Thoracic aorta (tissue), 2 donors: ENCODE measurements at regions not wholly inside any gene's neighbourhood (a gene's known extent, or its start where the extent isn't known, plus 50 kb on each side); places are given as distances from the start of the nearest gene placed in this dataset.

Source experiments
- ATAC-seq: fragments of 150-250 bp; one replicate; pipeline ENCODE4 v1.8.0; 2017; ENCODE audit warnings: low read depth; ENCODE audit not compliant: insufficient number of reproducible peaks, low FRiP score
- DNase-seq: peaks from one replicate; pipeline ENCODE4 v3.0.0-alpha.2; 2020; ENCODE audit warnings: low spot score
- H3K27ac ChIP-seq, 2 donors: fragments of 200-600 bp; sonication (generic); 1 replicate in 1 of 2; 2 replicates in 1 of 2; pipeline ENCODE4 v1.5.1; 2016; ENCODE audit warnings: mild to moderate bottlenecking in 2 of 2, moderate library complexity in 2 of 2
- H3K27me3 ChIP-seq: fragments of 200-600 bp; sonication (generic); replicated peaks from 2 replicates; pipeline ENCODE4 v1.6.0; 2016; ENCODE audit warnings: mild to moderate bottlenecking; ENCODE audit not compliant: insufficient read depth
- H3K36me3 ChIP-seq: fragments of 200-600 bp; sonication (generic); one replicate; pipeline ENCODE4 v1.5.1; 2016
- H3K4me1 ChIP-seq, 2 donors: fragments of 200-600 bp; sonication (generic); 1 replicate in 1 of 2; 2 replicates in 1 of 2; pipeline versions ENCODE4 v1.5.1 to v1.6.0; 2016; ENCODE audit warnings: low read depth in 2 of 2, mild to moderate bottlenecking in 1 of 2; ENCODE audit not compliant: control insufficient read depth in 1 of 2
- H3K4me3 ChIP-seq: fragments of 200-600 bp; sonication (generic); 2 replicates; pipeline ENCODE4 v1.5.1; 2016; ENCODE audit warnings: mild to moderate bottlenecking
- H3K9me3 ChIP-seq: fragments of 200-600 bp; sonication (generic); 2 replicates; pipeline ENCODE4 v1.5.1; 2016
- CTCF ChIP-seq: fragments of 200-600 bp; sonication (generic); IDR thresholded peaks from one replicate; pipeline ENCODE4 v1.5.1; 2019; ENCODE audit warnings: antibody characterized with exemption

GRCh38 chr7:45992826-45993225, 71.8 kb upstream of the IGFBP3 start:
- DNase-seq, result no peak
- Histone ChIP-seq H3K27me3 (no peaks in the 10 kb centered on the region), H3K27ac (no peak overlapping the region), H3K9me3 (peaks cover 8% of the 10 kb centered on the region), H3K4me1 (peaks cover 0 to 3% of the 10 kb centered on the region in 2 donors), H3K36me3 (no peaks in the 10 kb centered on the region), H3K4me3 (no peak overlapping the region)
- no peak for ATAC-seq
- TF ChIP-seq CTCF, result no peak

- no peak overlapping the region for H3K27ac ChIP-seq
- no peaks in the 10 kb centered on the region for H3K36me3 ChIP-seq
- H3K4me1 ChIP-seq, result peaks cover 0 to 20% of the 10 kb centered on the region in 2 donors
- no peaks in the 10 kb centered on the region for H3K9me3 ChIP-seq
- DNase-seq, result no peak
- no peak for TF ChIP-seq CTCF
- H3K4me3 ChIP-seq, result no peak overlapping the region
- ATAC-seq, result no peak
- no peaks in the 10 kb centered on the region for H3K27me3 ChIP-seq
Measured at GRCh38 chr7:45990276-45990675, 69.2 kb upstream of the IGFBP3 start.

- ATAC-seq, result no peak
- H3K27me3 ChIP-seq, result no peaks in the 10 kb centered on the region
- H3K36me3 ChIP-seq, result no peaks in the 10 kb centered on the region
- TF ChIP-seq CTCF, result no peak
- no peak for DNase-seq
- H3K4me3 ChIP-seq, result no peak overlapping the region
- no peaks in the 10 kb centered on the region for H3K9me3 ChIP-seq
- no peak overlapping the region for H3K27ac ChIP-seq
- H3K4me1 ChIP-seq, result peaks cover 4 to 36% of the 10 kb centered on the region in 2 donors
Measured at GRCh38 chr7:45988405-45989057, 67.5 kb upstream of the IGFBP3 start.

GRCh38 chr7:45987521-45988290, 66.6 kb upstream of the IGFBP3 start:
- Histone ChIP-seq H3K4me1 (peaks cover 12 to 44% of the 10 kb centered on the region in 2 donors), H3K4me3 (no peak overlapping the region), H3K27me3 (no peaks in the 10 kb centered on the region), H3K27ac (no peak overlapping the region), H3K9me3 (no peaks in the 10 kb centered on the region), H3K36me3 (no peaks in the 10 kb centered on the region)
- DNase-seq, result no peak
- peak; percentile 32 for ATAC-seq
- TF ChIP-seq CTCF, result no peak

GRCh38 chr7:45986355-45987298, 65.6 kb upstream of the IGFBP3 start:
- no peak for ATAC-seq
- no peak for DNase-seq
- TF ChIP-seq CTCF, result no peak
- no peaks in the 10 kb centered on the region for H3K36me3 ChIP-seq
- H3K4me3 ChIP-seq, result no peak overlapping the region
- H3K27ac ChIP-seq, result no peak overlapping the region
- H3K4me1 ChIP-seq, result peaks cover 12 to 48% of the 10 kb centered on the region in 2 donors
- H3K27me3 ChIP-seq, result no peaks in the 10 kb centered on the region
- no peaks in the 10 kb centered on the region for H3K9me3 ChIP-seq
